ENCODE measurements at regions not wholly inside any gene's neighbourhood (a gene's known extent, or its start where the extent isn't known, plus 50 kb on each side); places are given as distances from the start of the nearest gene placed in this dataset.

DNA sequence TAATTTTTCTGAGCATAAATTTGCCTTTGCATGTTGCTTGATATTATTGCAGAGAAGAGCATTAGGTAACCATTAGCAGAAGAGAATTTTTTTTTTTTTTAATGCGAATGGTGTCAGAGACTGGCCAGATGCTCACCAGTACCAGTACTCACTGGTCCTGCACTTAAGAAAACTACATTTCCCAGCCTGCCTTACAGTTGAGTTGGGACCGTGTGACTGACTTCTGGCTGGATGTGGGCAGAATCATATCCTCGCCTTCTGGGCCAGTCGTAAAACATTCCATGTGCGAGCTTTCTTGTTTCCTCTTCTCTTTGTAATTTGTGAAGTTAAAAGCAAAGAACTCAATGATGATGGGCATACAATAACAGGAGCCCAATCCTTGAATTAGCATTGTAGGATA, 132.4 kb downstream of the LRRC30 start:
- TF ChIP-seq, protein P1, sequence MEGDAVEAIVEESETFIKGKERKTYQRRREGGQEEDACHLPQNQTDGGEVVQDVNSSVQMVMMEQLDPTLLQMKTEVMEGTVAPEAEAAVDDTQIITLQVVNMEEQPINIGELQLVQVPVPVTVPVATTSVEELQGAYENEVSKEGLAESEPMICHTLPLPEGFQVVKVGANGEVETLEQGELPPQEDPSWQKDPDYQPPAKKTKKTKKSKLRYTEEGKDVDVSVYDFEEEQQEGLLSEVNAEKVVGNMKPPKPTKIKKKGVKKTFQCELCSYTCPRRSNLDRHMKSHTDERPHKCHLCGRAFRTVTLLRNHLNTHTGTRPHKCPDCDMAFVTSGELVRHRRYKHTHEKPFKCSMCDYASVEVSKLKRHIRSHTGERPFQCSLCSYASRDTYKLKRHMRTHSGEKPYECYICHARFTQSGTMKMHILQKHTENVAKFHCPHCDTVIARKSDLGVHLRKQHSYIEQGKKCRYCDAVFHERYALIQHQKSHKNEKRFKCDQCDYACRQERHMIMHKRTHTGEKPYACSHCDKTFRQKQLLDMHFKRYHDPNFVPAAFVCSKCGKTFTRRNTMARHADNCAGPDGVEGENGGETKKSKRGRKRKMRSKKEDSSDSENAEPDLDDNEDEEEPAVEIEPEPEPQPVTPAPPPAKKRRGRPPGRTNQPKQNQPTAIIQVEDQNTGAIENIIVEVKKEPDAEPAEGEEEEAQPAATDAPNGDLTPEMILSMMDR (IDR thresholded peaks at IDR 0.05; ENCODE audit: insufficient read depth, low read length, missing control alignments) = no peak
- no peak overlapping the region for H3K4me3 ChIP-seq (ENCODE audit: low read depth, low read length)
- CTCF ChIA-PET = no interaction called here
- POLR2A ChIA-PET = no interaction called here
- no peak for DNase-seq (ENCODE audit: low read depth, low spot score)

DNA sequence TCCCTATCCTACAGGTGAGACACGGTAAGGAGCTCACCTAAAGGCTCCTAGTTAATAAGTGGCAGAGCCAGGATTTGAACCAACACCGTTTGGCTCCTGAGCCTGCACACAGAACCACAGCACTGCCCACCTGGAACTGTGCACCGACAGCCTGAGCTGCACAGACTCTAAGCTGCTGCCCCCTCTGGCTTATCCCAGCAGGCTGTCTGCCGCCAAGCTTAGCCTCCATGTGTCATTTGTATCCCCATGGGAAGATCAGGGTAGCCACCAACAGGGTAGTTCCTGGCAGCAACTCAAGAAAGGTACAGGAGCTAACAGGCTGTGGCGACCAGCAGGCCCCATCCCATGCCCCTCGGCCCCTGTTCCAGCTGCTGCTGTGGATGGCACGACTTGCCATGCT, 135.7 kb downstream of the LRRC30 start:
- TF ChIP-seq, protein P1 (IDR thresholded peaks at IDR 0.05; ENCODE audit: insufficient read depth, low read length, missing control alignments) = no peak
- CTCF ChIA-PET = no interaction called here
- no peak for DNase-seq (ENCODE audit: low read depth, low spot score)
- no peak overlapping the region for H3K4me3 ChIP-seq (ENCODE audit: low read depth, low read length)
- POLR2A ChIA-PET = no interaction called here

DNA sequence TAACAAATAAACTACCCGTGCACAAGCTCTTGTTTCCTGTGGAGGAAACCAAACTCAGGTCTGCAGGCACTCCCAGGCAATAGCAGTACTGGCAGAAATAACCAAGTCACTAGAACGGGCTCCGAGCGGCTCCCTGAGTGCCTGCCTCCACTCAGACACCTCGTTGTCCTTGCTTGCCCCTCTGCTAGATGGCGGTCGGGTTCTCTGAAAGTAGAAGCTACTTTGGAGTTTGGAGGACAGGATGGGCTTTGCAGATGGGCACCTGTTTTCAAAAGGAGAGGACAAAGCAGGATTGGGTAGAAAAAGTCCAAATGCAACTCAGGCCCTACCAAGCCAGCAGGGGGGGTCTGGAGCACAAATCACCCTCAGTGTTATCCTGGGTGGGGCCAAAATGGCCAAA, 136.4 kb downstream of the LRRC30 start:
- POLR2A ChIA-PET = no interaction called here
- TF ChIP-seq, protein P1 (IDR thresholded peaks at IDR 0.05; ENCODE audit: insufficient read depth, low read length, missing control alignments) = no peak
- H3K4me3 ChIP-seq (ENCODE audit: low read depth, low read length) = no peak overlapping the region
- DNase-seq (ENCODE audit: low read depth, low spot score) = no peak
- CTCF ChIA-PET = no interaction called here

DNA sequence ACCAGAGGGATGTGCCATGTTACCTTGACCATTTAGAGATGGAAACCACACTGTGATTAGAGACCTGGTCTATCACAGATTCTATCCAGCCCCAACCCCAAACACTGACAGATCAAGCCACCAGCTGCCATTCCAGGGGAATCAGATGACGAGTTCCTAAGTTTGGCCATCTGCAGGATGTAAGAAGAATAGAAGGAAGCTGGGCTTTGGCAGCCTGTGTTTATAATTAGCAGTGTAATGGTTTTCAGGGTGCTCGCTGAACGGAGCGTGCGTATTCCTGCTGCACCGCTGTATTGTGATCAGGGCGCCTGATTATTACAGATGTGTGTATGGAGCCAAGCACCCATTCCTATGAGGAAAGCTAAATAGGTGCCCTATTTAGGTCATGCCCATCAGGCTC, 138.1 kb downstream of the LRRC30 start:
- ChIA-PET POLR2A (no interaction called here), CTCF (no interaction called here)
- no peak overlapping the region for H3K4me3 ChIP-seq (ENCODE audit: low read depth, low read length)
- no peak for DNase-seq (ENCODE audit: low read depth, low spot score)
- TF ChIP-seq, protein P1 (IDR thresholded peaks at IDR 0.05; ENCODE audit: insufficient read depth, low read length, missing control alignments) = no peak

DNA sequence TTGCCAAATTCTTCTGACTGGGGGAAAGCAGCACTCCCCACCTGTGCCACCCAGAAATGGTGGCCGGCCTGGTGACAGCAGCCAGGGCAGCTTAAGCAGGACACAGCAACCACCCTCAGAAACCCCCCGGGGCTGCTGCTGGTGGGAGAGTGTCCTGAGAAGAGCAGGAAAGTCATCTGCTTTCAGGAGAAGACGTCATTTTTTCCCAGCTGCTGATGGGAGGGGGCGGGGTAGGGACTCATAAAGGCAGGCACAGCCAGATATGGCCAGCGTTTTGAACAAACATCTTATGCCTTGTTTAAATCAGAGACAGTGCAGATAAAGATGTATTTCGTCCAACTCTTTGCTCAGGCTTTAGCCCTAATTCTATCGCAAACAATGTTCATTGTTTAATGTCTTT, 139.5 kb downstream of the LRRC30 start:
- H3K4me3 ChIP-seq (ENCODE audit: low read depth, low read length) = no peak overlapping the region
- DNase-seq (ENCODE audit: low read depth, low spot score) = no peak
- POLR2A ChIA-PET = no interaction called here
- CTCF ChIA-PET = no interaction called here
- TF ChIP-seq, protein P1 (IDR thresholded peaks at IDR 0.05; ENCODE audit: insufficient read depth, low read length, missing control alignments) = no peak

DNA sequence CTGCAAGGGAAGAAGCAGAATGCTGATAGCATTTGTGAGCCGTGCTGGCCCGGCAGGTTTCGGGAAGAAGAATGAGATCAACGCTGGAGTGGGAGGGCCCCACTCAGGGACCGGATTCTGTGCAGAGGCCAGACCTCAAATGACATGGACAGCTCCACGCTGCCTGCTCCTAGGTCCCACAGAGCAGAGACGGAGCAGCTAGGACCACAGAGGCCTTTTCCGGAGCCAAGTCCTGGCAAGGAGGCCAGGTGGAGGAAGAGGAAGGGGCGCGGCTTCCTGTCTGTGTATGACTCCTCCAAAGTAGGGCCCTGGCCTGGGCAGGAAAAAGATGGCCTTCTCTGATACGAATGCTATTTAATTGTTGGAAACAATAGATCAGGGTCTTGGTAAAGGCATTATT, 139.9 kb downstream of the LRRC30 start:
- H3K4me3 ChIP-seq (ENCODE audit: low read depth, low read length) = no peak overlapping the region
- ChIA-PET CTCF (no interaction called here), POLR2A (no interaction called here)
- DNase-seq (ENCODE audit: low read depth, low spot score) = no peak
- TF ChIP-seq, protein P1 (IDR thresholded peaks at IDR 0.05; ENCODE audit: insufficient read depth, low read length, missing control alignments) = no peak

All from AG04449 (cell line).